ENCODE measurements at regions not wholly inside any gene's neighbourhood (a gene's known extent, or its start where the extent isn't known, plus 50 kb on each side); places are given as distances from the start of the nearest gene placed in this dataset.
"Not testable (repeated sequence)": the region's sequence is repeated elsewhere in the genome, so short reads cannot be mapped to it uniquely, and the experiment has no call there.

DNA sequence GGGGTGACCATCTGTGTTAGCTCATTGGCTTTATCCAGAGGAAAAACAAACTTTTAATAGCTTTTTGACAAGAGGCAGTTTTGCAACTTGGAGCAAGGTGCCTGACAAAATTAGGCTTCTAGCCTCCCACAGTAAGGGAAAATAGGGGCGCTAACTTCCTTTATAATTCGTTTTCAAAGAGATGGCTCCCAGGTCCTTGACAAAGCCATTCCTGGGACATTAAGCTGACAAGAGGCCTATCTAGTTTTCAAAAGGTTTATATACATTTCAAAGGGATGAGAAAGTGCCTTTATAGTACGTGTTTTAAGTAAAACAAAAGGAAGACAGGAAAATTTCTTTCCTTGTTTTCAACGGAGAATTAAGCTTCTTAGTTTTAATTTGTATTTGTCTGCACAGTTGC, 159.4 kb upstream of the GCFC2 start:
- Histone ChIP-seq H3K36me3 (ENCODE audit: control insufficient read depth, low read depth, low read length) (no peaks in the 10 kb centered on the region), H3K27me3 (ENCODE audit: control insufficient read depth, insufficient read depth, low read length) (peaks cover 50% of the 10 kb centered on the region), H3K9ac (ENCODE audit: low read length) (no peak overlapping the region), H3K27ac (ENCODE audit: low read length) (no peak overlapping the region), H3K9me3 (ENCODE audit: control insufficient read depth, low read depth, low read length) (no peaks in the 10 kb centered on the region), H3K4me3 (ENCODE audit: low read length) (peak overlapping the region; percentile 27), H3K4me1 (ENCODE audit: control insufficient read depth, low read depth, low read length) (peaks cover 16% of the 10 kb centered on the region)

DNA sequence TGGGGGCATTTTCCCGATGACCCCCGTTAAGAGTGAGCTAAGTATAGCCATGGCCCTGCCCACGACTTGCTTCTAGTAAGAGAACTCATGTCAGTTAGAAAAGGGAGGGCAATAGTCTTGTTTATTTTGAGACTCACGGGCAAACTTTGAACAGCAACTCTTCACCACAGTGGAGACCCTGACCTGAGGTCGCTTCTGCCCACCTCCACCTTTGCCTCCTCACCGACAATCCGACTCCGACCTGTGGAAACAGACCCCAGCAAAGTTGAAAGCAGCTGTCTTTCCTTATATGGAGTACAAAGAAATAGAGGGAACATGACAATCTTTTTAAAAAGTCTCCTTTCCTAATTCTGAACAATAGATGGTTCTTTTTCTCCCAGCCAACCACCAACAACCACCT, 155.0 kb upstream of the GCFC2 start:
- H3K9me3 ChIP-seq (ENCODE audit: control insufficient read depth, low read depth, low read length): no peaks in the 10 kb centered on the region
- peaks cover 30% of the 10 kb centered on the region for H3K27me3 ChIP-seq (ENCODE audit: control insufficient read depth, insufficient read depth, low read length)
- no peaks in the 10 kb centered on the region for H3K36me3 ChIP-seq (ENCODE audit: control insufficient read depth, low read depth, low read length)
- H3K4me1 ChIP-seq (ENCODE audit: control insufficient read depth, low read depth, low read length): peaks cover 12% of the 10 kb centered on the region
- H3K4me3 ChIP-seq (ENCODE audit: low read length): no peak overlapping the region
- H3K27ac ChIP-seq (ENCODE audit: low read length): no peak overlapping the region
- H3K9ac ChIP-seq (ENCODE audit: low read length): no peak overlapping the region

GRCh38 chr2:75865083-75865482, 154.4 kb upstream of the GCFC2 start:
- Histone ChIP-seq H3K4me3 (ENCODE audit: low read length) (no peak overlapping the region), H3K36me3 (ENCODE audit: control insufficient read depth, low read depth, low read length) (no peaks in the 10 kb centered on the region), H3K9ac (ENCODE audit: low read length) (no peak overlapping the region), H3K9me3 (ENCODE audit: control insufficient read depth, low read depth, low read length) (no peaks in the 10 kb centered on the region), H3K27ac (ENCODE audit: low read length) (no peak overlapping the region), H3K4me1 (ENCODE audit: control insufficient read depth, low read depth, low read length) (peaks cover 6% of the 10 kb centered on the region), H3K27me3 (ENCODE audit: control insufficient read depth, insufficient read depth, low read length) (peaks cover 23% of the 10 kb centered on the region)

- H3K4me1 ChIP-seq (ENCODE audit: control insufficient read depth, low read depth, low read length): no peaks in the 10 kb centered on the region
These were observed 151.8 kb upstream of the GCFC2 start for GRCh38 chr2:75862547-75862946.

DNA sequence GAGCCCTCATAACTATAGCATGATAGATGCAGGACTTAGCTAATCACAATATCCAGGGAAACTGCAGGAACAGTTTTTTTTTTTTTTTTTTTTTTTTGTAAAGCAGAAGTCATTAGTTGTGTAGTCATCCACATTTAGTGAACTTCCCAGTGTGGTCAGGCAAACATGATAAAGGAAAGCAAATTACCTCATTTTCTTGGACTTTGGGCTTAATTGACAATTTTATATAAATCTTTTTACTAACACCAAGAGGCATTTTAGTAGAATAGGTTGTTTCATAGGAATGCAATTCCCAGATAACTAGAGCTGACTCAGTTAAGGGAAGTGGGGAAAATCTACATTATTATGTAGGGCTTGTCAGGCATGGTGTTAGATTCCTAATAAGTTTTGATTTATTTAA, 142.7 kb upstream of the GCFC2 start:
- Histone ChIP-seq H3K27me3 (ENCODE audit: control insufficient read depth, insufficient read depth, low read length) (no peaks in the 10 kb centered on the region), H3K4me3 (ENCODE audit: low read length) (no peak overlapping the region), H3K9ac (ENCODE audit: low read length) (no peak overlapping the region), H3K9me3 (ENCODE audit: control insufficient read depth, low read depth, low read length) (no peaks in the 10 kb centered on the region), H3K36me3 (ENCODE audit: control insufficient read depth, low read depth, low read length) (no peaks in the 10 kb centered on the region), H3K27ac (ENCODE audit: low read length) (no peak overlapping the region), H3K4me1 (ENCODE audit: control insufficient read depth, low read depth, low read length) (no peaks in the 10 kb centered on the region)

More at GRCh38 chr2:75862547-75862946, 151.8 kb upstream of the GCFC2 start:
- no peaks in the 10 kb centered on the region for H3K9me3 ChIP-seq (ENCODE audit: control insufficient read depth, low read depth, low read length)
- no peaks in the 10 kb centered on the region for H3K36me3 ChIP-seq (ENCODE audit: control insufficient read depth, low read depth, low read length)
- no peaks in the 10 kb centered on the region for H3K27me3 ChIP-seq (ENCODE audit: control insufficient read depth, insufficient read depth, low read length)
- no peak overlapping the region for H3K27ac ChIP-seq (ENCODE audit: low read length)
- no peak overlapping the region for H3K9ac ChIP-seq (ENCODE audit: low read length)
- H3K4me3 ChIP-seq (ENCODE audit: low read length): no peak overlapping the region

DNA sequence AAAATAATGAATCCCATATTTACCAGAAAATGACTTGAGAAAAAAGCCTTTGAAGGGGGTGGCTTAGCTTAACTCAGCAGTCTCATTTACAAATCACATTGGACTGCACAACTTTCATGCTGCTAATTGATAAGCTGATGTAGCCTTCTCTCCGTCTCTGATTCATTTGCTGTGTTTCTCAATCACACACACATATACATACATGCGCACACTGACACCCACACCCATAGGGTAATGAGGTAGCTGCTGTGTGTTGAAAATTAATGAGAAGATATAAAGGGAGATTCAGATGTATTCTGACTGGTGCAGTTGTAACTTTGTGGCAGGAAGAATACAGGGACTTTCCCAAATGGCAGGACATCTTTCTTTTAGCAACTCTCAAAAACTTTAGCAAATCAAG, 141.9 kb upstream of the GCFC2 start:
- Histone ChIP-seq H3K27me3 (ENCODE audit: control insufficient read depth, insufficient read depth, low read length) (no peaks in the 10 kb centered on the region), H3K27ac (ENCODE audit: low read length) (no peak overlapping the region), H3K4me3 (ENCODE audit: low read length) (no peak overlapping the region), H3K9me3 (ENCODE audit: control insufficient read depth, low read depth, low read length) (no peaks in the 10 kb centered on the region), H3K9ac (ENCODE audit: low read length) (no peak overlapping the region), H3K4me1 (ENCODE audit: control insufficient read depth, low read depth, low read length) (no peaks in the 10 kb centered on the region), H3K36me3 (ENCODE audit: control insufficient read depth, low read depth, low read length) (no peaks in the 10 kb centered on the region)

- H3K9ac ChIP-seq (ENCODE audit: low read length): no peak overlapping the region
- H3K27me3 ChIP-seq (ENCODE audit: control insufficient read depth, insufficient read depth, low read length): no peaks in the 10 kb centered on the region
- no peaks in the 10 kb centered on the region for H3K36me3 ChIP-seq (ENCODE audit: control insufficient read depth, low read depth, low read length)
- H3K27ac ChIP-seq (ENCODE audit: low read length): no peak overlapping the region
- H3K4me1 ChIP-seq (ENCODE audit: control insufficient read depth, low read depth, low read length): no peaks in the 10 kb centered on the region
- H3K9me3 ChIP-seq (ENCODE audit: control insufficient read depth, low read depth, low read length): no peaks in the 10 kb centered on the region
- no peak overlapping the region for H3K4me3 ChIP-seq (ENCODE audit: low read length)
These were observed 136.0 kb upstream of the GCFC2 start for GRCh38 chr2:75846683-75847190.

- Histone ChIP-seq H3K9me3 (ENCODE audit: control insufficient read depth, low read depth, low read length) (no peaks in the 10 kb centered on the region), H3K4me3 (ENCODE audit: low read length) (no peak overlapping the region), H3K9ac (ENCODE audit: low read length) (no peak overlapping the region), H3K4me1 (ENCODE audit: control insufficient read depth, low read depth, low read length) (no peaks in the 10 kb centered on the region), H3K36me3 (ENCODE audit: control insufficient read depth, low read depth, low read length) (no peaks in the 10 kb centered on the region), H3K27ac (ENCODE audit: low read length) (no peak overlapping the region), H3K27me3 (ENCODE audit: control insufficient read depth, insufficient read depth, low read length) (no peaks in the 10 kb centered on the region)
These were observed 133.9 kb upstream of the GCFC2 start for GRCh38 chr2:75844651-75845050.

DNA sequence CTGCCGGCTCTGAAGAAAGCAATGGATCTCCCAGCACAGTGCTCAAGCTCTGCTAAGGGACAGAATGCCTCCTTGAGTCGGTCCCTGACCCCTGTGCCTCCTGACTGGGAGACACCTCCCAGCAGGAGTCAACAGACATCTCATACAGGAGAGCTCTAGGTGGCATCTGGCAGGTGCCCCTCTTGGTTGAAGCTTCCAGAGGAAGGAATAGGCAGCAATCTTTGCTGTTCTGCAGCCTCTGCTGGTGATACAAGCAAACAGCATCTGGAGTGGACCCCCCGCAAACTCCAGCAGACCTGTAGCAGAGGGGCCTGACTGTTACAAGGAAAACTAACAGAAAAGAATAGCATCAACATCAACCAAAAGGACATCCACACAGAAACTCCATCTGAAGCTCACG, 123.9 kb upstream of the GCFC2 start:
- H3K4me3 ChIP-seq (ENCODE audit: low read length); H3K27ac ChIP-seq (ENCODE audit: low read length); H3K36me3 ChIP-seq (ENCODE audit: control insufficient read depth, low read depth, low read length); H3K4me1 ChIP-seq (ENCODE audit: control insufficient read depth, low read depth, low read length); H3K27me3 ChIP-seq (ENCODE audit: control insufficient read depth, insufficient read depth, low read length); H3K9ac ChIP-seq (ENCODE audit: low read length); H3K9me3 ChIP-seq (ENCODE audit: control insufficient read depth, low read depth, low read length): not testable (repeated sequence)

- no peaks in the 10 kb centered on the region for H3K9me3 ChIP-seq (ENCODE audit: control insufficient read depth, low read depth, low read length)
- H3K27me3 ChIP-seq (ENCODE audit: control insufficient read depth, insufficient read depth, low read length): no peaks in the 10 kb centered on the region
- H3K4me1 ChIP-seq (ENCODE audit: control insufficient read depth, low read depth, low read length): no peaks in the 10 kb centered on the region
- no peak overlapping the region for H3K4me3 ChIP-seq (ENCODE audit: low read length)
- no peaks in the 10 kb centered on the region for H3K36me3 ChIP-seq (ENCODE audit: control insufficient read depth, low read depth, low read length)
- no peak overlapping the region for H3K9ac ChIP-seq (ENCODE audit: low read length)
- H3K27ac ChIP-seq (ENCODE audit: low read length): no peak overlapping the region
These were observed 122.7 kb upstream of the GCFC2 start for GRCh38 chr2:75833386-75833785.

GRCh38 chr2:75828826-75829225, 118.1 kb upstream of the GCFC2 start:
- Histone ChIP-seq H3K4me1 (ENCODE audit: control insufficient read depth, low read depth, low read length) (no peaks in the 10 kb centered on the region), H3K9me3 (ENCODE audit: control insufficient read depth, low read depth, low read length) (no peaks in the 10 kb centered on the region), H3K27ac (ENCODE audit: low read length) (no peak overlapping the region), H3K36me3 (ENCODE audit: control insufficient read depth, low read depth, low read length) (no peaks in the 10 kb centered on the region), H3K27me3 (ENCODE audit: control insufficient read depth, insufficient read depth, low read length) (no peaks in the 10 kb centered on the region), H3K4me3 (ENCODE audit: low read length) (no peak overlapping the region), H3K9ac (ENCODE audit: low read length) (no peak overlapping the region)

DNA sequence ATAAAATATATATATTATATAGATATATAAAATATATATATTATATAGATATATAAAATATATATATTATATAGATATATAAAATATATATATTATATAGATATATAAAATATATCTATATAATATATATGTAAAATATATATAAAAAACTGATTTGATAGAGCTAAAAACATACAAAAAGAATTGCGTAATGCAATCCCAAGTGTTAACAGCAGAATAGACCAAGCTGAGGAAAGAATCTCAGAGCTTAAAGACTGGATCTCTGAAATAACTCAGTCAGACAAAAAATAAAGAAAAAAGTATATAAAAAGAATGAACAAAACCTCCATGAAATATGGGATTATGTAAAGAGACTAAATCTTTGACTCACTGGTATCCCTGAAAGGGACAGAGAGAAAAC, 112.8 kb upstream of the GCFC2 start:
- H3K9me3 ChIP-seq (ENCODE audit: control insufficient read depth, low read depth, low read length); H3K27me3 ChIP-seq (ENCODE audit: control insufficient read depth, insufficient read depth, low read length); H3K4me3 ChIP-seq (ENCODE audit: low read length); H3K27ac ChIP-seq (ENCODE audit: low read length); H3K4me1 ChIP-seq (ENCODE audit: control insufficient read depth, low read depth, low read length); H3K36me3 ChIP-seq (ENCODE audit: control insufficient read depth, low read depth, low read length); H3K9ac ChIP-seq (ENCODE audit: low read length): not testable (repeated sequence)

All from iPS-18a (cell line).